Breast epithelium (tissue), 4 donors: ENCODE measurements at regions not wholly inside any gene's neighbourhood (a gene's known extent, or its start where the extent isn't known, plus 50 kb on each side); places are given as distances from the start of the nearest gene placed in this dataset.

Experiments
- DNase-seq, 2 donors: peaks; one replicate each; pipeline ENCODE4 v3.0.0-alpha.2; 2019; ENCODE audit warnings: low spot score in 2 of 2
- H3K27ac ChIP-seq, 2 donors: fragments of 200-600 bp; sonication (generic) in 1 of 2; one replicate each; pipeline ENCODE4 v1.5.1; 2016 to 2019; ENCODE audit warnings: mild to moderate bottlenecking in 1 of 2
- H3K27me3 ChIP-seq, 2 donors: fragments of 200-600 bp; sonication (generic) in 1 of 2; one replicate each; pipeline versions ENCODE4 v1.5.1 to v1.6.0; 2017 to 2019; ENCODE audit warnings: control low read depth in 1 of 2, mild to moderate bottlenecking in 1 of 2
- H3K36me3 ChIP-seq: fragments of 200-600 bp; one replicate; pipeline ENCODE4 v1.5.1; 2019
- H3K4me1 ChIP-seq, 2 donors: fragments of 200-600 bp; sonication (generic); one replicate each; pipeline ENCODE4 v1.5.1; 2016 to 2019; ENCODE audit warnings: control low read depth in 1 of 2
- H3K4me3 ChIP-seq, 3 donors: fragments of 200-600 bp; sonication (generic); 1 replicate in 2 of 3; 2 replicates in 1 of 3; pipeline ENCODE4 v1.5.1; 2016 to 2019; ENCODE audit warnings: mild to moderate bottlenecking in 3 of 3, moderate library complexity in 2 of 3
- H3K9me3 ChIP-seq, 2 donors: fragments of 200-600 bp; sonication (generic) in 1 of 2; one replicate each; pipeline ENCODE4 v1.5.1; 2016 to 2019; ENCODE audit warnings: control low read depth in 1 of 2
- POLR2A ChIP-seq: fragments of 450-650 bp; IDR thresholded peaks from one replicate; pipeline ENCODE4 v1.6.1; 2016; ENCODE audit warnings: antibody characterized with exemption, mild to moderate bottlenecking, moderate library complexity
- POLR2AphosphoS5 ChIP-seq, 3 donors: sonication (generic); formaldehyde crosslinking; IDR thresholded peaks; one replicate each; pipeline ENCODE4 v1.6.1; 2017; ENCODE audit warnings: antibody characterized with exemption in 3 of 3
- intact Hi-C: fragments of 100-400 bp; cut with DNase I; formaldehyde crosslinking; loops from one replicate; pipeline ENCODE4 v1.15.1; 2023; ENCODE audit warnings: low total_unique reads
- TF ChIP-seq, protein P1 (sequence below), 3 donors: fragments of 450-650 bp; IDR thresholded peaks; one replicate each; pipeline ENCODE4 v1.5.1; 2016 to 2017; ENCODE audit warnings: antibody characterized with exemption in 3 of 3, mild to moderate bottlenecking in 3 of 3, moderate library complexity in 3 of 3

DNA sequence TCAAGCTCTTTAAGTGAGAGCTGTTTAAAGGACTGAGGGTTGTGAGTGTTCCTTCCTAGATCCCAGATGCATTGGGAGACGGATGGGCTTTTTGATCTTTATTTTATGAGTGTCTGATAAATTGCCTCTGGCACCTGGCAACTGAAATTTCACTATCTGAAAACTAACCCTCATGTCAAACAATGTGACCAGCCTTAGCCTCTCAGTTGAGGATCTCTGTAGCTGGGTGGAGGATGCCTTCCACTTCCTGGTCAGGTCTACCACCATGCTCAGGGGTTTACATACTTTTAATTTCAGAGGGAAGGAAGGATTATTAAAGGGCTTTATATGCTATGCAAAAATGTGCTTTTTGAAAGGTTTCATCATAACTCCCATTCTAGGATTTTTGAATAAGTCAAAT is 70.5 kb upstream of the NT5C1B start:
- Histone ChIP-seq H3K4me1 (no peaks in the 10 kb centered on the region), H3K27ac (no peak overlapping the region), H3K27me3 (no peaks in the 10 kb centered on the region), H3K9me3 (no peaks in the 10 kb centered on the region), H3K36me3 (no peaks in the 10 kb centered on the region), H3K4me3 (no peak overlapping the region)
- TF ChIP-seq, protein P1, sequence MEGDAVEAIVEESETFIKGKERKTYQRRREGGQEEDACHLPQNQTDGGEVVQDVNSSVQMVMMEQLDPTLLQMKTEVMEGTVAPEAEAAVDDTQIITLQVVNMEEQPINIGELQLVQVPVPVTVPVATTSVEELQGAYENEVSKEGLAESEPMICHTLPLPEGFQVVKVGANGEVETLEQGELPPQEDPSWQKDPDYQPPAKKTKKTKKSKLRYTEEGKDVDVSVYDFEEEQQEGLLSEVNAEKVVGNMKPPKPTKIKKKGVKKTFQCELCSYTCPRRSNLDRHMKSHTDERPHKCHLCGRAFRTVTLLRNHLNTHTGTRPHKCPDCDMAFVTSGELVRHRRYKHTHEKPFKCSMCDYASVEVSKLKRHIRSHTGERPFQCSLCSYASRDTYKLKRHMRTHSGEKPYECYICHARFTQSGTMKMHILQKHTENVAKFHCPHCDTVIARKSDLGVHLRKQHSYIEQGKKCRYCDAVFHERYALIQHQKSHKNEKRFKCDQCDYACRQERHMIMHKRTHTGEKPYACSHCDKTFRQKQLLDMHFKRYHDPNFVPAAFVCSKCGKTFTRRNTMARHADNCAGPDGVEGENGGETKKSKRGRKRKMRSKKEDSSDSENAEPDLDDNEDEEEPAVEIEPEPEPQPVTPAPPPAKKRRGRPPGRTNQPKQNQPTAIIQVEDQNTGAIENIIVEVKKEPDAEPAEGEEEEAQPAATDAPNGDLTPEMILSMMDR (IDR thresholded peaks at IDR 0.05): no peak
- TF ChIP-seq POLR2AphosphoS5 (IDR thresholded peaks at IDR 0.05) (no peak), POLR2A (no peak)
- intact Hi-C loops: no loop called here
- no peak for DNase-seq

DNA sequence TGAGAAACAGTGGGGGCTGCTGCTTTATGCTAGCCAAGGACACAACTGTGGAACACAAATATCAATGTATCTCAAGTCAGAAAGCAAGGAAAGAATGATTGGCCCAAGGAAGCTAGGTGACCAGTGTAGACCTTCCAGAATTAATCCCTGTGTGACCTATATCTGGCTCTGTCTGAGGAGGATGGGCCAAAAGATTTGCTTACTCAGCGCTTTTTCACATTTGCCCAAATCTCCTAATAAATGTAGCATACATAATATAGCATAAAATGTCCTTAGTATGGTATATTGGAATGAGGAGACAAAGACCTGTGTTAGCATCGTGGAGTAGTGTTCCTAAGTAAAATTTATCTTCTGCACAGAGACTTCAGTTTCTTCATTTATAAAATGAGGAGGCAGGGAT is 66.7 kb upstream of the NT5C1B start:
- no peaks in the 10 kb centered on the region for H3K9me3 ChIP-seq
- TF ChIP-seq POLR2AphosphoS5 (IDR thresholded peaks at IDR 0.05): no peak
- TF ChIP-seq, protein P1 (IDR thresholded peaks at IDR 0.05): no peak
- no peak for TF ChIP-seq POLR2A
- H3K4me3 ChIP-seq: no peak overlapping the region
- no peaks in the 10 kb centered on the region for H3K27me3 ChIP-seq
- intact Hi-C loops: no loop called here
- DNase-seq: no peak
- no peaks in the 10 kb centered on the region for H3K4me1 ChIP-seq
- no peaks in the 10 kb centered on the region for H3K36me3 ChIP-seq
- no peak overlapping the region for H3K27ac ChIP-seq

DNA sequence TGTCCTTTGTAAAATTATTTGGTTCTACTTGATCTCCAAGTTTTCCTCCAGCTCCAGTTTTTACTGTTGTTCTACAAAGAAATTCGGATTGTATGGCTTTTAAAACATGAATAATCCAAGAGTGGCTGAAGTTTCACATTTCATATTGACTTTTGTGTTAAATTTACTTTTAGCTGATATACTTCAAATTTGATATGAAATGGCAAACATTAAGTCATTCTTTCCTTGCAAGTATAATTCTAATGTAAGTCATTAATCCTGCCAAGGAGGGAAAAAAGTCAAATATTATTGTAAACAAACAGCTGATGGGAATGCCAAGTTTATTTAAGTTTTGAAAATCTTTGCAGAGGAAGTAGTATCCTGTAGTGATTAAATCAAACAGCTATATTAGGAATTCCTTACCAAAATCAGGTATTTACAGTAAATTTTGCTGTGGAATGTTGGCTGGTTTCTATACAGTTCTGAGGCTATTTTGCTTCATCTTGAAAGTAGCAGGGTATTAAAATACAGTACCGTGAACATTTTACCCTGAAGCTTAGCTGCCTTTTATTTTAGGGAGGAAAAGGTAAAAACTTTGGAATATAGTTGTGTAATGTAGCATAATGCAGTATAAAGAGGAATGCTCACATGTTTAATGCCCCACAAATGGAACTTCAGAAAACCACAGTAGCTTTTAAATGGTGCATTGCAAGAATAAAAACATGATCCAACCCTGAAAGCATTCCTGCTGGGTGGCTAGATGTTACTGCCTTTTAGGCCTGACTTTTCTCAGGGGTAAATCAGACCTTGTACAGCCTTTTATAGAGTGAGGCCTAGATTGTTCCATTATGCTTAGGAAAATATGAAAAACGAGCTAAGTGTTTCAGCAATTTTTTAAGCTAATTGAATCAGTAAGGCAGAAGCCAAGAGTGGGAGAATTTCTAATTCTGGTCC is 62.7 kb upstream of the NT5C1B start:
- Histone ChIP-seq H3K4me1 (no peaks in the 10 kb centered on the region), H3K4me3 (no peak overlapping the region), H3K36me3 (no peaks in the 10 kb centered on the region), H3K9me3 (no peaks in the 10 kb centered on the region), H3K27me3 (no peaks in the 10 kb centered on the region), H3K27ac (no peak overlapping the region)
- TF ChIP-seq POLR2A (no peak), POLR2AphosphoS5 (IDR thresholded peaks at IDR 0.05) (no peak)
- TF ChIP-seq, protein P1 (IDR thresholded peaks at IDR 0.05): no peak
- DNase-seq: no peak
- intact Hi-C loops: no loop called here

DNA sequence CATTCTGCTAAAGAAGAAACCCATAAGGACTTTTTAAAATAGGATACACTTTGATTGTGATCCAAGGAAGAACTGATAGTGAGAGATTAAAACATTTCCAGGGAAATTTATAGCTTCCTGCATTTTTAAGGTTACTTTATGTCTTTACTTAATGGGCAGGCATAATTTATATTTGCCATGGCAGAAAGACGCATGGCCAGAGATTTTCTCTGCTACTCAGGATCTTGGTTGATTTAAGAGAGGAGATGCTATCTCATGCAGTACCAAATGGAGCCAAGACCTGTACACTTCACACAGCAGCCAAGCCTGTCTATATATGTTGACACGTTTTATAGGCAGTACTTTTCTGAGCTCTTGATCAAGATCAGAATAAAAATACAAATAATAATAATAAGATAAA is 60.9 kb upstream of the NT5C1B start:
- Histone ChIP-seq H3K4me1 (no peaks in the 10 kb centered on the region), H3K4me3 (no peak overlapping the region), H3K27me3 (no peaks in the 10 kb centered on the region), H3K27ac (no peak overlapping the region), H3K36me3 (no peaks in the 10 kb centered on the region), H3K9me3 (no peaks in the 10 kb centered on the region)
- intact Hi-C loops: no loop called here
- TF ChIP-seq POLR2AphosphoS5 (IDR thresholded peaks at IDR 0.05) (no peak), POLR2A (no peak)
- TF ChIP-seq, protein P1 (IDR thresholded peaks at IDR 0.05): no peak
- no peak for DNase-seq

DNA sequence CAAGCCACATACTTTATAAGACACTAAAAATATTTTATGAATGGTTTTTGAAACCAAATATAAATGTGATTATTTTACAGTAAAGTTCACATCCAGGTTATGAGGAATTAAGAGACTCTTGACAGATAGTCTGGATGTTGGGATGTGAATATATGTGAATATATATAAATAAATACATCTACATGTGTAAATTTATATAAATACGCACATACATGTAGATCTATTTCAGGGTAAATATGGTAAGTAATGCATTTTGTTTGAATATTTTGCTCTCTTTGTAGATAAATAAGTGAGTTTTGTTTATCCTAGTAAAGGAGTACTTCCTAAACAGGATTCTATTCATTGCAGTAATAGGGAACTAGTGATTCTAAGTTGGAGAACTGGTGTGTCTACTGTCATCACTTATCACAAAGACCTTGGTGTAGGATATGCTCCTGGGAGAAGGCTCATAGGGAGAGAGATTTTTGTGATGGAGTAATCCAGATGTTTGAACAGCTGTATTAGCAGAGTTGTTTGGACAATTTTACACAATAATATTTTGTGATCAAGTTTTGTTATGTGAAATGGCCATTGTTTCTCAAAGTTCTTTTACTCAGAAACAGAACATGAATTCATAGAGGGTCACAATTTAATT is 60.2 kb upstream of the NT5C1B start:
- Histone ChIP-seq H3K27ac (no peak overlapping the region), H3K4me1 (no peaks in the 10 kb centered on the region), H3K9me3 (no peaks in the 10 kb centered on the region), H3K4me3 (no peak overlapping the region), H3K36me3 (no peaks in the 10 kb centered on the region), H3K27me3 (no peaks in the 10 kb centered on the region)
- intact Hi-C loops: no loop called here
- DNase-seq: no peak
- TF ChIP-seq POLR2A: no peak
- TF ChIP-seq, protein P1 (IDR thresholded peaks at IDR 0.05): no peak
- TF ChIP-seq POLR2AphosphoS5 (IDR thresholded peaks at IDR 0.05): no peak
